ENCODE measurements at regions not wholly inside any gene's neighbourhood (a gene's known extent, or its start where the extent isn't known, plus 50 kb on each side); places are given as distances from the start of the nearest gene placed in this dataset.

DNA sequence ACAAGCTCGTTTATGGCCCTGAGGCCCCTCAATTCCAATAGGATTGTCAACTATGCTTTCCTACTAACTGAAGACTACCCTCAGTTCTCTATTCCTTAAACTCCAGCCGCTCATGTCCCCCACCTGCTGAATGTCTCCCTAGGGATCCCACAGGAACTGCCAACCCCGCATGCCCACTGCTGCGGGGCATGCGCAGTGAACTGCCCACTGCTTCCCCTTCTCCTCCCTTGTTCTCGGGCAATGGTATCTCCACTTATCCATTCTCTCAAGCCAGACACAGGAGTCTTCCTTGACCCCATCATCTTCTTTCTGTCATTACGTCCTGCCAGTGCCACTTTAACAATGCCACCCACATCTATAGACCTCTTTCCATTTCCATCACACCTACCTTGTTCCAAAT is 90.0 kb downstream of the FGF18 start:
- no peak for DNase-seq

DNA sequence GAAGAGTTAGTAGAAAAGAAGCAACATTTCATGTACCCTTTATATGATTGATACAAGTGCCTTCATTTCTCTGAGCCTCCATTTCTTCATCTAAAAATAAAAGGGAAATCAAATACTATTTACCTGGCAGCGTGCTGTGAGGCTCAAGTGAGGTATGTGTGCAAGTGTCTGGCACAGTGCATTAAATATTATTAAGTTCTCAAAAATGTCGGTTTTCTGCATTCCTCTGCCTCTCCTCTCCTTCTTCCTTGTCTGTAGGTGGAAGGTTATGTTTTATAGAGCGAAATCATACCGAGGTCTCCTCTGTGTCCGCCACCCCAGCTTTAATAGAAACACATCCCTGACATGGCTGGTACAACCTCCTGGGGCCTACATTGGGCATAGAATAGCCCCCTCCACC is 93.0 kb downstream of the FGF18 start:
- no peak for DNase-seq

DNA sequence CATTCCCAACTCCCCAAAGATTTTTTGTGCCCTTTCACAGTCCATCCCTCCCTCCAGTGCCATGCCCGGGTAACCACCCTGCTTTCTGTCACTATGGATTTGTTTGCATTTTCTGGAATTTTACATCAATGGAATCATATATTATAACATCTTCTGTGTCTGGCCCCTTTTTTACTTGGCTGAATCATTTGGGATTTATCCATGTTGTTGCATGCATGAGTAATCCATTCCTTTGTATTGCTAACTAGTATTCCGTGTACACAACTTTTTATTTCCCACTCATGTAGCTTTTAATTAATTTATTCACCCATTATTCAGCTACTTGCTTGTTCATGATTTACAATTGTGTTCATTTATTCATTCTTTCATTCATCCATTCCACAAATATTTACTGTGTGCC is 94.1 kb downstream of the FGF18 start:
- no peak for DNase-seq

- no peak for DNase-seq
These were observed 99.5 kb downstream of the FGF18 start for GRCh38 chr5:171518916-171519315.

DNA sequence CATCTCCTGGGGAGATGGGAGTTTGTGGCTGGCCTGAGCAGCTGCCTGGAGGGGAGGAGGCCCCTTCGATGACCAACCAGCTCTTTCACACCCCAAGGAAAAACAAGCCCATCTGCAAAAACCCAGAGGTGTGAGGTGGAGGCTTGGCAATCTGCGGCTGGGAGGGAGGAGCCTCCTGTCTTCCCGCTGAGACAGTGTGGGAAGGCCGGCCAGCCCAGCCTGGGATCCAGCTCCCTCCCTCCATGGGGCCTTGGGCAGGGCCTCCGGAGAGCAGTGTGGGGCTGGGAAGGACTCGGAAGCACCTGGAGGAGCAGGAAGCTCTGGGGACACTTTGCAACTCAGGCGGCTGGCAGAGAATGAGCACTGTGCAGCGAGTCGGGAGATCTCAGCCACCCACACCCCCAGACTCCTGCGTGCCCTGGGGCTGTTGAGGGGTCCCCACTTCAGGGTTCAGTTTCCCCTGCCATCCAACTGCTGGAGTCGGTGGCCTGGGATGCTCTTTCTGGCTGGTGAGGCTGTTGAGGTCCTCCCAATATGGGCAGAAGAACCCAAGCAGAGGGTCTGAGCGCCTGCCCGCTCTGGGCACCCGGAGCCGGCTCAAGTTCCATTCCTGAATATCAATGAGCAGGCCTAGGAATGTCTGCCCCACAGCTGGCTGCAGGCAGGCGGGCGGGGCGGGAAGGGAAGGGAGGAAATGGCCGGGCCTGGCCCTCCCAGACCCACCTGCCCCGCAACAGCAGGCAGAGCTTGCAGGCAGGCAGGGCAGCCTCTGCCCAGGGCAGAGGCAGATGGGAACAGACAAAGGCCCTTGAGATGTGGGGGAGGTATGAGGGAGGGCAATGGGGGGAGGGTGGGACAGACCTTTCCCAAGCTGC is 101.1 kb downstream of the FGF18 start:
- peak in 1 of 4 experiments; percentile 8 for DNase-seq

GRCh38 chr5:171521219-171521633 is 101.8 kb downstream of the FGF18 start:
- DNase-seq, result peak; percentile 67 to 86 (median 78)

DNA sequence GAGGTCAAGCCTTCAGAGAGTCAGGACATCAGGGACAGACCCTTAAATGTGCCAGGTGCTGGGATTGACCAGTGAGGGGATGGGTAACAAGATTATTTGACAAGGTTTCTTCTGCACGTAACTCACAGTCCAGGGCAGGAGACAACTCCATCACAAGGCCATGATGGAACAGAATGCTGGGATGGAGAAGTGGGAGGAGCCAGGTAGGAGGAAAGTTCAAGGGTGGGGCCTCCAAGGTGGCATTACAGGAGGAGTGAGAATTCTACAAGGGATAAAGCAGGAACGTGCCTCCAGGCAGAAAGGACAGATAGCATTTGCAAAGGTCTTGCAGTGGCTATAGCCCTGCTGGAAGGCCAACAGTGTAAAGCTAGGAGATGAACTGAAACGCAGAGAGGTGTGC is 102.2 kb downstream of the FGF18 start:
- DNase-seq, result no peak

DNA sequence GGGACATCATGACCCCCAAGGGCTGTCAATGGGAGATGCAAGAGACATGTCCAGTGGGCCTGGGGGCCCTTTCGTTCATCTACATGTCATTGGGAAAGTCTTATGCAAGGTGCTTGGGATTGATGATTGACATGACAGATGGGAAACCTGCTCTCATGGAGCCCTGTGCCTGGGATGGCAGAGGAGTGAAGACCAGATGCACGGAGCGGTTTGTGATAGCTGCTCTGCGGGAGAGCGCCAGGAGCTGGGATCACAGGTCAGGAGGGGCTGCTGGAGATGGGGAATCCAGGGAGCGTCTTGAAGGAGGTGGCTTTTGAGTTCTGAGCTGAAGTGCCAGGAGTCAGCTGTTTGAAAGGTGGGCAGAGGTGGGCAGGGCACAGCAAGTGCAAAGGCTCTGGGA is 104.3 kb downstream of the FGF18 start:
- no peak for DNase-seq

DNA sequence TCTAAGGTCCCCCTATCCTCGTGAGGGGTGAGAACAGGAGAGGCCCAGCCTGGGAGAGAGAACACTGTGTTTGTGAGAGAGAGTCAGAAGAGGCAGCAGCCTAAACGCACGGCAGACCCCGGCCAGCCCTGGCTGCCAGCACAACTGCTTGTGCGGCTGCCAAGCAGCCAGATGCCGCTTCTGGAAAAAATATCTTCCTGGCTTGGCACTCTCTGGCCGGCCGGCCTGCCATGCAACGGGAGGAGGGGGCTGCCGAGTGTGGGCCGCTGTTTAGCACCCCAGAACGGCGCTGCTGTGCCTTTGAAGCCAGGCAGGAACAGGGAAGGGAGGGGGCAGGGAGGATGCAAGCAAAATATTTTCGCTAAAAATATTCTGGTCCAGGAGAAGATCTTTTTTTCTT is 105.0 kb downstream of the FGF18 start:
- no peak for DNase-seq

- DNase-seq, result no peak
These were observed 105.6 kb downstream of the FGF18 start for GRCh38 chr5:171525085-171525484.

GRCh38 chr5:171528036-171528435 is 108.6 kb downstream of the FGF18 start:
- no peak for DNase-seq

DNA sequence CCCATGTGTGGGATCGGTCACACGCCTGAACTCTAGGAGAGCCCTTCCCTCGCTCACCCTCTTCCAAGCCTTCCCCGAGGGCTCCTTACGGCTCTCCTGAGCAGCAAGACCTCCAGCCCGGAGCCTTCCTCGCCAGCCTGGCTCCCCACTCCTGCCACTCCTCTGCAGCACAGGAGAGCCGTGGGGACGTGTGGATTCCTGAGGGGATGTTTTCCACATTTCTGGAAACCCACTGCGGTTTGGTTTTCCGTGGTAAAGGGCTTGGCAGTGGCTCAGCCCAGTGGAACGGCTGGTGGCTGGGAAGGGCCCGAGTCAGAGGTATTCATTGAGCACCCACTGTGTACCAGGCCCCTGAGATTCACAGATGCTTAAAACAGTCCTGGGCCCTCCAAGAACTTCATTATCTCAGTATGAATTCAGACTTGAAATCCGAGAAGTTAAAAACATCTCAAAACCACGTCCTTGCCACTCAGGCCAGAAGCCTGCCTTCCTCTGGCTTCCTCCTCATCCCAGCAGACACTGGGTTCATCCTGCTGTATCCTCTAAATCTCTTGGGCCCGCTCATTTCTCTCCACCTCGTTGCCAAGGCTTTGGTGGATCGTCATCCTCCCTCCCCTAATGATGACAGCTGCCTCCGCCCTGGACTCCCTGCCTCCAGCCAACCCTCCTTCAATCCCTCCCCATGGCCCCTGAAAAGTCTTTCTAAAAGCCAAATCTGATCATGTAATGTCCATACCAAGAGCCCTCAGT is 109.6 kb downstream of the FGF18 start:
- DNase-seq, result no peak

DNA sequence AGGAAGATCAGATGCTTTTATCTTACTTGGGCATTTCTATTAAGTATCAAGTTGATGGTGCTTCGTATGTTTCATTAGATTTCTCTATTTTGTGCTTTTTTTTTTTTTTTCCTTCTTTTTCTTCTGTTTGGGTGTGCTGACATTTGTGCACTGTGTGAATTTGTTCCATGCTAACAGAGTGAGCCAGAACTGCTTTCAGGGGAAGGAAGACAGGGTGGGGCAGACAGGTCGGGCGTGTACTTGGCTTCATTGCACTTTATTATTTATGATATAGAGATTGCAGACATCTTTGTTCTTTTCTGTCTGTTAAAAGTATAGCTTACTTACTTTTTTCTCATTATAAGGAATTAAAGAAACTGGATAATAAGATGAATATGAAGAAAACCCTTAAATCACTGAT is 112.2 kb downstream of the FGF18 start:
- DNase-seq, result no peak

GRCh38 chr5:171533153-171533552 is 113.7 kb downstream of the FGF18 start:
- no peak for DNase-seq

GRCh38 chr5:171534043-171534895 is 114.8 kb downstream of the FGF18 start:
- DNase-seq, result peak; percentile 24 to 53 (median 26)

DNA sequence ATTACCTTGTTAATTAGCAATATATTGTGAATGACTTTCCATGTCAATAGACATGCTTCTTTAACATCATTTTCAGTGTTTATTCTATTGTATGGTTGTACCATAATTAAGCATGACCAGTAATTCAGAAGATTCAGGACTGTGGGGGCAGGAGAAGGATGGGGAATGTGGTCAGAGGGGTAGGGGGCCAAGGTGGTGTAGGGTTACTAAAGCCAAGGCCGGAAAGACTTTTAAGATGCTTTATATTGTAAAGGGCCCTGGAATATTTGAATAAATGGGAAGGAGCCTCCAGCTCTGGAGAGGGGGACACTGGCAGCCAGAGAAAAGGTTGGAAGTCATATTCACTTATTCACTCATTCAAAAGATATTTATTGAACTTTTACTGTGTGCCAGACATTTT is 115.7 kb downstream of the FGF18 start:
- DNase-seq, result no peak

DNA sequence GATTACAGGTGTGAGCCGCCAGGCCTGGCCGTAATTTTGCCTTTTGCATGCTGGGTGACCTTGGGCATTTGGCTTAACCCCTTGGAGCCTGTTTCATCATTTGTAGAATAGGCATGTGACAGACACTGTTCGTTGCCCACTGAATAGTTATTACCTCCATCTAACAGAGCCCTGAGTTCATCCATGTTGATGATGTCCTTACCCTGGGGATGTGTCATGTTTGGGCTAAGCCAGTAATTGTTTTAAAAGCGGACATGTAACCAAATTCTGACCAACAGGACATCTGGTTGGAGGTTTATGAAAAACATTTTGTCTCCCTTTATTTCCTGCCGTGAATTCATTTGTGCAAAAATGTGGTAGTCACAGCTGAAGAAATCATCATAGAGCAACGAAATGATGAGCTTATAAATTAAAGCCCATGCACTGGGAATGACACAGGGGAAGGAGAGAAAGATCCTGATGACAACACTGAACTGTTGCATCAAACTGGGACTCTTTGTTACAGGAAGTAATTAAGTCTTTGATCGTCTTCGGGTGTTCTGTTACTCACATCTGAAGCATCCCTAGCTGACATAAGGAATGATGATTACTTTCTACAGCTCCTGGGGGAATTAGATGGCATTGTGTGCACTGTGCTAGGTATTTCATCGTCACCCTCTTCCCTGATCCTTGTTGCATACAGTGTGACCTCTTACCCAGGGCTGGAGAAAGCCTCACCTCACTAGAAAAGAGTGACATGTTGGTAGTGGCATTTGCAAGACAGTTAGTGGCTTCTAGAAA is 117.8 kb downstream of the FGF18 start:
- no peak for DNase-seq

DNA sequence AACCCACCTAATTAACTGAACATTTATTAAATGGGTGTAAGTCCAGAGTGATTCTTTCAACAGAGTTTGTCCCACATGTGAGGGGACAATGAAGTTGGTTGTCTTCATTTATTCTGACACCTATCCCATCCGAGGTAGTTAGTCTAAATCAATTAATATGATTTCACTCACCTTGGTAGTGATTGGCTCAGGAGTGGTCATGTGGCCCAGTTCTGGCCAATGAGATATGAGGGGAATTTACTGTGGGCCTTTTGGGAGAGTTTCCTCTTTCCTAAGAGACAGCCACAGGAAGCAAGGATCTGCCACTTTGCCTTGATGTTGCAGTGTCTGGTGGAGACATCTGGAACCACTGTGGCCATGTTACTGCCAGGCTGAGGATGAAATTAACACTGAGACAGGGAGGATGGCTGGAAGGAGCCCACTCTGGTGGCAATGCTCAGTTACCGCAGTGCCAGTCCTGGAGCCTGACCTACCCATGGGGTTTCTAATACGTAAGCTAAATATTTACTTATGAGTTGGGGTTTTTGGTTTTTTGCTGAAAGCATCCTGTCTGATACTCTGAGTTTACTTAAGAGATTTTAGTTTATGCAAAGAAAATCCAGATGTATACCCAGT is 118.6 kb downstream of the FGF18 start:
- DNase-seq, result no peak

DNA sequence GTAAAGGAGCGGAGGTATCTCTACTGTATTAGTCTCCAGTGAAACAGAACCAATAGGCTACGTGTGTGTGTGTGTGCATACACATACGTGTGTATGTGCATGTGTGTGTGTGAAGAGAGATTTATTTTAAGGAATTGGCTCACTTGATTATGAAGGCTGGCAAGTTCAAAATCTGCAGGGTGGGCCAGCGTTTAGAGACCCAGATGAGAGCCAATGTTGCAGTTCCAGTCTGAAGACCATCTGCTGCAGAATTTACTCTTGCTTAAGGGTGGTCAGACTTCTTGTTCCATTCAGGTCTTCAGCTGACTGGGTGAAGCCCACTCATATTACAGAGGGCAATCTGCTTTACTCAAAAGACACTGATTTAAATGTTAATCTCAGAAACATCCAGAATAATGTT is 119.2 kb downstream of the FGF18 start:
- DNase-seq, result no peak

GRCh38 chr5:171540865-171541264 is 121.4 kb downstream of the FGF18 start:
- no peak for DNase-seq

DNA sequence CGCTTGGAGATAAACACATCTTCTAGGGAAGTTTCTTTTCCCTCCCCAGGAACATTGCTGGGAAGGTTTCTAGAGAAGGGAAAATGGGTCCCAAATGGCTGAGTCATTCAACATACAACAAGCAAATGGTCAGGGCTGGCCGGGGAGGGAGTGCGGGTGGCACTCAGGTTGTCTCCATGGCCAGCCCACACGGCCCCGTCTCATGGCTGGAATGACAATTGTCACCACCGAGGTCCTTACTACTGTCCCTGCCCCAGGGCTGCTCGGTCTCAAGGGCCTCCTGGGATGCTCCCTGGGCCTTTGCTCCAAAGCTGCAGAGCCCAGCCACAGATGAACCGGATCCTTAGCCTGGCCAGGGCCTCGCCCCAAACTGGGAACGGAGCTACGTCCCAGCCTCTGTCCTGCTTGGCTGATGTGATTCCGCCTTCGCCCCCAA is 121.9 kb downstream of the FGF18 start:
- no peak for DNase-seq

Data from suppressor macrophage (primary cell).